PC-9 (cell line): ENCODE measurements at regions not wholly inside any gene's neighbourhood (a gene's known extent, or its start where the extent isn't known, plus 50 kb on each side); places are given as distances from the start of the nearest gene placed in this dataset.

ENCODE experiments used
- CTCF ChIP-seq: fragments of 200-600 bp; sonication (generic); conservative IDR thresholded peaks from 2 replicates; pipeline ENCODE4 v1.6.1; 2017; ENCODE audit warnings: mixed run types, antibody characterized with exemption, mild to moderate bottlenecking, moderate library complexity
- EZH2 ChIP-seq: fragments of 200-600 bp; sonication (generic); IDR thresholded peaks from 2 replicates; pipeline ENCODE4 v1.8.0; 2017; ENCODE audit warnings: antibody characterized with exemption, low read depth

GRCh38 chr6:138018297-138018696, 88.9 kb downstream of the PERP start:
- TF ChIP-seq CTCF (no peak), EZH2 (no peak)
